ENCODE measurements at regions not wholly inside any gene's neighbourhood (a gene's known extent, or its start where the extent isn't known, plus 50 kb on each side); places are given as distances from the start of the nearest gene placed in this dataset.
"Not testable (repeated sequence)": the region's sequence is repeated elsewhere in the genome, so short reads cannot be mapped to it uniquely, and the experiment has no call there.

- DNase-seq (ENCODE audit: low read depth, low spot score): no peak
Measured at GRCh38 chr18:47728921-47729320, 201.5 kb downstream of the SMAD2 start.

DNA sequence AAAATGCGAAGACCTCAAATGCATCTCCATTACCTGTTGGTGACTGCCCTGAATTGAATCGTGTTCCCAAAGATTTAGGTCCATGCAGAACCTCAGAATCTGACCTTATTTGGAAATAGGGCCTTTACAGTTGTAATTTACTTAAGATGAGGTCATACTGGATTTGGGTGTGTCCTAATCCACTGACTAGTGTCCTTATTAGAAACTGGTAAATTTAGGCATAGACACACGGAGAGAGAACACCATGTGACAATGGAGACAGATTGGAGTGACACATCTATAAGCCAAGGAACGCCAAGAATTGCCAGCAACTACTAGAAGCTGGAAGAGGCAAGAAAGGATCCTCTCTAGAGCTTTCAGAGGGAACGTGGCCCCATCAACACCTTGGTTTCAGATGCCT lies 203.1 kb downstream of the SMAD2 start:
- no peak for DNase-seq (ENCODE audit: low read depth, low spot score)

DNA sequence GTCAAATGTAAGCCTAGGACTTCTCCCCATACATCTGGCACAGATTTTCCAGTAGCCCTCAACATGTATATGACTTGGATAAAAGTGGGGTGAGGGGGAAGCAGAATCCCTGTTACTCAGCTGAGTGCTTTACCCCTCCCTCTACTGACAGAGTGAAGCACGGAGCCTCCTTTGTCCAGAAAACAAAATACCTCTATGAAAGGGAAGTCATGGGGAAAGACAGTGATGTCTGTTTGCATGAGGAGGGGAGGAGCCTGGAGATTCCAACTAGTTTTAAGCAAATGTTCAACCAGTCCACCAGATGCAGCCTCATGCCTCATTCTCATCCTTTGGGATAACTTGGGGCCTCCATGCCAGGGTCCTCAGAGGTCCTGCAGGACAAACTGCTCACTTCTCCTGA lies 203.9 kb downstream of the SMAD2 start:
- DNase-seq (ENCODE audit: low read depth, low spot score): no peak

DNA sequence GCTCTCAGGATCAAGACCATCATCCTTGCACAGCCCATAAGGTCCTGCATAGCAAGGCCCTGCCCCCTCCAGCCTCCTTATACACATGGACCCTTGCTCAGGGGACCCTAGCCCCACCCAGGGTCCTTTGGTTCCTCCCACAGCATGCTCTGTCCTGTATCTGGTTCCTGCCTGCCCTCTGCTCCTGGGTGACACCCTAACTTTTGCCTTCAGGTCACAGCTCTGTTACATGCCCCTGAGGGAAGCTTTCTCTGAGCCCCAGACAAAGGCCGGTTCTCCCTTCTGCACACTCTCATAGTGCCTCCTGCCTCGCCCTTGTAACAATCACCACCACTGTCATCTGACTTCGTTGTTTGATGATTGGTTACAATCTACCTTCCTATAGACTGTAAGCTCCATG lies 204.8 kb downstream of the SMAD2 start:
- DNase-seq (ENCODE audit: low read depth, low spot score): no peak

DNA sequence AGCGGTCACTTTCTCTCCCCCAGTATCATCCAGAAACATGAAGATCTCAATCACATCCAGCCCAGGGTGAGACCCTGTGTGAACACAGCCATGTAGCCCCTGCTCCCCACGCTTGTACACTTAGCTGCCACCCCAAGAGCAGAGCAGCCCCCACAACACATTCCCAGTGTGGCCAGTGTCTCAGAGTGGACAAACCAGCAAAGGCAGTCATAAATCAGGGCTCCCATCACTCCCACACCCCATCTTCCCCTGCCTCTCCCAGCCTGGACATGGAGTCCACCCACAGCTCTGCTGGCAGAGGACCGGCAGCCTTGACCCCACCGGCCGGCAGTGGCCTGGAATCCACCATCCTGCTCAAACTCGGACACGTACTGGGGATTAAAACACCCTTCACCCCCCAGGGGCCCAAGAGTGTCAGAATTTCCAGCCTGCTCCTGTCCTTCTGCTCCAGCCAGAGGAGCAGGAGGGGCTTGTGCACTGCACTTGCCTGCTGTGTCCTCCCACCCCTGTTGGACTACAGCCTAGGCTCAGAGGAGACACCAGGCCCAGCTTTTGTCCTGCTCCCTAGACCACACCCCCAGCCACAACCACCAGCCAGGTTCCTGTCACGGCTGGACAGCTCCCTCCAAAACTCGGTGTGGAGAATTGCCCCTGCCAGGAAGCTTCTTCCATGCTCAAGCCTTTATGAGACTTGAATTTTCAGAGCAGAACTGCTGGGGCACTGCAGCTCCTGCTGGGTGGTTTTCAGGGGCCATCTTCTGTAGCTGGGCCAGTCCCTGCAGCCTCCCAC lies 206.1 kb downstream of the SMAD2 start:
- no peak for DNase-seq (ENCODE audit: low read depth, low spot score)

DNA sequence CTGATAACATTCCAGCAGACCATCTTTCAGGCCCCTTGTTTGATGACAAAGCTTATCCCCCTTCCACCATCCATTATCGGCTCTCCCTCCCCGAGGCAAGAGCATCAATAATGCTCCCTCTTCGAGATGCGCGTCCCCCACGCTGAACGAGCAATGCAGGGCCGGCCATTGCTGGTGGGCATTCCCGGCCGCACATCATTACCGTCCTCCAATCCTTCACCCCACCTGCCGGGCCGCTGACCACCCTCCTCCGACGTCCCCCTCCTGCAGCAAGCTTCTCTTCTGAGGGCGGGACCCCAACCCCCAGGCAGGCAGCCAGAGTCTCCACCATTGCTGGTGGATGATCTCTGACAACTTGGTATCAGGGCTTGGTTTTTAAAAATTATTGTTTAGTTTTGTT lies 208.6 kb downstream of the SMAD2 start:
- no peak for DNase-seq (ENCODE audit: low read depth, low spot score)

- DNase-seq (ENCODE audit: low read depth, low spot score): no peak
Measured at GRCh38 chr18:47720741-47721140, 209.7 kb downstream of the SMAD2 start.

- DNase-seq (ENCODE audit: low read depth, low spot score): no peak
Measured at GRCh38 chr18:47719096-47719780, 211.2 kb downstream of the SMAD2 start.

DNA sequence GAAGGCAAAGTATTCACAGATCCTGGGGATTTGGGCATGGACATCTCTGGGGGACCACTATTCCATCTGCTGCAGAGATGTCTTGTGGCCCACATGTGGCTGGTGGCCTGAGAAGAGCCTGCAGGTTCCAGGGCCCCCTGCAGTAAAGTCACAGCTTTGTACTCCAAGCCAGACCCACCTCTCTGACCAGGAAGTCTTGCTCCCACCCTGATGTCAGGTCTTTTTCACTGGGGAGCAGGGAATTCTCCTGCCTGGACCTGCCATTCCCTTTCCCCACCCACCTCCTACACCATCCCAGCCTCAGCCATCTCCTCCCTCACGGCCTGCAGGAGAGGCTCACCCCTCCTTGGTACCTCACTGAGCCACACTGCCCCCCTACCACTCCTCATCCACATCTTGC lies 211.8 kb downstream of the SMAD2 start:
- no peak for DNase-seq (ENCODE audit: low read depth, low spot score)

DNA sequence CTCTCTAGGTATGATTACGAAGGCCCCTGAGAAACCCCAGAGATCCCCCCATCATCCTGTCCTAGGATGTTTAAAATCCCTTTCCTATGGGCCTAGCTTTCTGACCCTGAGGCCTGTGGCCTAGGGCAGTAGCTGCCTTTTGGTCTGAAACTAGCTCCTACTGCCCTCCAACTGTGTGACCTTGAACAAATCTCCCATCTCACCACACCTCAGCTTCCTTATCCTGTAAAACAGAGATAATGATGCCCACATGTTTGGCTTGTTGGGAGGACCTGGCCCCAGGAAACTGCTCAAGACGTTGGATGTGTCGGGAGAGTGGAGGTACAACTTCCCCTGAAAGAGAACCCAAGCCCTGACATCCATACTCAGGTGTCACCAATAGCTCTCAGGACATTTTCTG lies 213.2 kb downstream of the SMAD2 start:
- no peak for DNase-seq (ENCODE audit: low read depth, low spot score)

- DNase-seq (ENCODE audit: low read depth, low spot score): no peak
Measured at GRCh38 chr18:47716632-47717185, 213.8 kb downstream of the SMAD2 start.

DNA sequence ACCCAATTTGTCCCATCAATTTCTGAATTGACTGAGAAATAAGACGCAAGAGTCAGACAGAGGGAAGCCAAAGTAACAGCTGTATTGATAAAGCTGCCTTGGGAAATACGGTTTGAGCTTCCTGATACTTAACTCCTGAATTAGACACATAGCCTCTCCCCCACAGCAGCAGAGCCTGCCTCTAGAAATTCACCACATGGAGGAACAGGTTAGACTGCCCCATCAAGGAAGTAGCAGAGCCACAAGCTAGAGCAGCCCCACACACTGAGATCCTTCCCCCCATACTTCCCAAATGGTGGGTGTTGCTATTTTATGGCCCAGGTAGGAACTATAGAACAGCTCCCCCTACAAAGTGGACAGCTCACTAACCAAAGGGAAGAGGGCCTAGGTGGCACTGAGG lies 220.0 kb downstream of the SMAD2 start:
- no peak for DNase-seq (ENCODE audit: low read depth, low spot score)

DNA sequence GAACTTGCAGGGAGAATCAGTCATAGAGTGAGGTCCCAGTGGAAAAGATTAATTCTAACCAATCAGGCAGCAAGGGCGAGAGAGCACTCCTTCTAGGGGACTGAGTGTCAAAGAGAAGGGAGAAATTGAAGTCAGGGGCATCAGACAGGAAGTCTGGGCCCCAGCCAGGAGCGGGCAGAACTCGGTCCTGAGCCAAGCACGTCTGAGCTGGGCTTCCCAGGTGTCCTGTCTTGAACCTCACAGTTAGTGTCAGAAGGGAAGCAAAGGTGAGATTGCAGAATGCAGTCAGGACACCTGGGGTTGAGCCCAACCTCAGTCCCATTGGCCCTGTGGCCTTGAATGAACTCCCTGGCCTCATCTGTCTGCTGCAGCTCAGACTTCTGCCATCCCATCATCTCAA lies 220.9 kb downstream of the SMAD2 start:
- no peak for DNase-seq (ENCODE audit: low read depth, low spot score)

DNA sequence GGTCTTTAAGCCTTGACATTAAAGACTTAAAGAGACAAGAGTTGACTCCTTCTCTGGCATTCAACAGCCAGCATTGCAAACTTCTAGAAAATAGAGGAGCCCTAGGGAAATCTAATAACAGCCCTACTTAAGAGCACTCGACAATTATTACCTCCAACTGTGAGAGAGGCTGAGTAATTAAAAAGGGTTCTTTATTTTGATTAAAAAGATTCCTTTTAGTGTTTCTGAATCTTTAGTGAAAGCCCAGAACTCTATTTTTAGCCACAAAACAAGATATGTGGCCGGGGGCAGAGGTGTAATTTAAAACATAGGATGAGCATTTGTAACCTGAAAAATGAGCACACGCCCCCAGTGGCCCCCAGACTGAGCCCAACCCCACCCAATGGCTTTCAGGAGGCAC lies 222.3 kb downstream of the SMAD2 start:
- DNase-seq (ENCODE audit: low read depth, low spot score): no peak

DNA sequence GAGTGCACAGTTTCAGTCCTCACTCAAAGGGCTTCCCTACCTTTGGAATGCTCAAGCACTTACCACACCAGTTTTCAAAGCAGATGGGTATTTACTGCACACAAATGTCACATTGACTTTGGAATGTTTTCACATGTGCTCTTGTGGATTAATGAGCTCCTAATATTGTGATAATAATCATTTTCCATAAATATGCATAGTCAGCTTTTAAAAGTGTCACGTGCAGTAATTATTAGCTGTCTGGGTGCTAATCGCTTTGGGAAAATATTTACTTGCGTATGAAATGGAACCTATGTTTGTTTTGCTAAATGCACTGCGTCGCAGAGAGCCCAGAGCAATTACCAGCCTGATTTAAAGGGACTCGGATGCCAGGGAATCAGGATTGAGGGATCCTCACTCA lies 229.3 kb downstream of the SMAD2 start:
- no peak for DNase-seq (ENCODE audit: low read depth, low spot score)

- DNase-seq (ENCODE audit: low read depth, low spot score): no peak
Measured at GRCh38 chr18:47696870-47697269, 233.6 kb downstream of the SMAD2 start.

DNA sequence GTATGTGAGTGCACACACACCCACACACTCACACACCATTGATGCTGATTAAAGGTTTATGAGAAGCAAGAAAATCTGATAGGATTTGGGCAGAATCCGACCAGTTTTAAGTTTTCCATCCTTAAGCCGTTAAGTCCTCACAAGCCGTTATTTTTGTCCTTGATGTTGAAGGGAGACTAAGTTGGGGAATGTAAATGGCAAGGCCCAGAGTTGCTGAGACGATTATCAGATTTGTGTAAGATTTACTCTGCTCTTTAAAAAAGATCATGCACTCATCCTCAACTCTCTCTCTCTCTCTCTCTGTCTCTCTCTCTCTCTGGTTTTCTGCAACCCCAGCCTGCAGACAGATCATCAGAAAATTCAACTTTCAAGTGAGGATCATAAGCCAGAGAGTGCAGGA lies 238.8 kb downstream of the SMAD2 start:
- DNase-seq (ENCODE audit: low read depth, low spot score): no peak

DNA sequence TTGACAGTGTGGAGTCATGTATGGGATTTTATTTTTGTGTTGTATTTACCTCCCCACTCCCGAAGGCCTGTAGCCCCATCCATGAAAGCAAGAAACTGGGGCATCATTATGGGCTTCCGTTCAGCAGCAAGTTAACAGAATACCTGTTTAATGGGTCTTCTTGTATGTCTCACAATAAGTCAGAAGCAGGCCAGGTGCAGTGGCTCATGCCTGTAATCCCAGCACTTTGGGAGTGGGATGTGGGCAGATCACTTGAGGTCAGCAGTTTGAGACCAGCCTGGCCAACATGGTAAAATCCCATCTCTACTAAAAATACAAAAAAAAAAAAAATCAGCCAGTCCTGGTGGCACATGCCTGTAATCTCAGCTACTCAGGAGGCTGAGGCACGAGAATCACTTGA lies 239.7 kb downstream of the SMAD2 start:
- not testable (repeated sequence) for DNase-seq (ENCODE audit: low read depth, low spot score)

GRCh38 chr18:47689371-47689770 lies 241.1 kb downstream of the SMAD2 start:
- no peak for DNase-seq (ENCODE audit: low read depth, low spot score)

DNA sequence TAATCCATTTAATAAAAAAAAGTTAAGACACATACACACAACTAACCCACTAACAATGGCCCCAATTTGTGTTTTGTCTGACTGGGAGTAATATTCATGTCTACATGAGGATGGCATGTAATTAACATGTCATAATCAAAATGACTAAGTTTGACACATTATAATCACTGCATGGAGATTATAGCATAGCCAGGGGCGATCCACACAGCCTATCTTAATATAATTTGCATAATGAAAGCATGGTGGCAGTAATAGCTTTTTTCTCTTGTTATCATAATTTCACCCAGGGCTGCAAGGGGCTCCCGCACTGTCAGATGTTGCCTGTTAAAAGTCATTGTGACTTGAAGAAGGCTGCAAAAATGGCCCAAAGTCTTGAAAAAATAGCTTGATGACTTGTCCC lies 243.7 kb downstream of the SMAD2 start:
- DNase-seq (ENCODE audit: low read depth, low spot score): no peak

- DNase-seq (ENCODE audit: low read depth, low spot score): no peak
Measured at GRCh38 chr18:47683774-47684173, 246.7 kb downstream of the SMAD2 start.

DNA sequence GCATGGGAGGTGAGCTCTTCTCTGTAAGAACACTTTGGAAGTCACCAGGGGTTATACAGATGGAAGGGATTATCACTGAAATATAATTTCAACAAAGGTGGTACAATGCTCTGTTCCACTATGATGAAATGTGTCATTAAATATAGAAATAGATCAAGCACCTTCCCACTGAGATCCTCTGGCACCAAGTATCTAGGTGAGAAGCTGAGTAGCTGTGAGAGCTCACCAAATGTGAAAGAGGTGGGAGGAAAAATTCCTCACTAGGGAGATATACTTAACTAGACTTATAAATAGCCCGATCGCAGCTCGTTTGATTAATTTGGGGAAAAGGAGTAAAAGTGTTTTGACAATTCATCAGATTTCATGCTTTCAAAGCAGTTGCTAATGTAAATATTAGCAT lies 247.6 kb downstream of the SMAD2 start:
- DNase-seq (ENCODE audit: low read depth, low spot score): no peak

- DNase-seq (ENCODE audit: low read depth, low spot score): no peak
Measured at GRCh38 chr18:47680488-47680887, 250.0 kb downstream of the SMAD2 start.

All from activated naive CD8-positive, alpha-beta T cell treated with anti-CD3 and anti-CD28 coated beads, Interleukin-2, amount 50 U/mL, for 16 hours (primary cell).